ENCODE measurements at regions not wholly inside any gene's neighbourhood (a gene's known extent, or its start where the extent isn't known, plus 50 kb on each side); places are given as distances from the start of the nearest gene placed in this dataset.

DNA sequence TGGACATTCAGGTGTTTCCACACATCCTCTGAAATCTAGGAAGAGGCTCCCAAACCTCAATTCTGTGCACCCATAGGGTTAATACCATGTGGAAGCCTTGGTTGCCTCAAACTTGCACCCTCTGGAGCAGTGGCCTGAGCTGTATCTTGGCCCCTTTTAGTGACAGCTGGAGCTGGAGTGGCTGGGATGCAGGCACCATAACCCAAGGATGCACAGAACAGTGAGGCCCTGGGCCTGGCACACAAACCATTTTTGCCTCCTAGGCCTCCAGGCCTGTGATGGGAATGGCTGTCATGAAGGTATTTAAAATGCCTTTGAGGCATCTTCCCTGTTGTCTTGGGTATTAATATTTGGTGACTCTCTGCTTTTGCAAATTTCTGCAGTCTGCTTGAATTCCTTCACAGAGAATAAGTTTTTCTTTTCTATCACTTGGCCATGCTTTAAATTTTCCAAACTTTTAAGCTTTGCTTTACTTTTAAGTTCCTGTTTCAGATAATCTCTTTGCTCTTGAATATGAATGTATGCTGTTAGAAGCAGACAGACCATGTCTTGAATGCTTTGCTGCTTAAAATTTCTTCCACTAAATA lies 1594.5 kb upstream of the PCDH20 start:
- dilution Hi-C loops (cut with MboI; ENCODE audit: extremely low pct_ligation_motif_present, low sequenced_read_pairs) = no loop called here
- no peak overlapping the region for H3K4me2 ChIP-seq (ENCODE audit: insufficient read depth, low read length)
- FAIRE-seq (no peak), DNase-seq (ENCODE audit: low read depth, low spot score) (no peak)
- no peak overlapping the region for H3K9ac ChIP-seq (replicated peaks; ENCODE audit: extremely low read depth, insufficient read depth, low read length)
- no peaks in the 10 kb centered on the region for H3K27me3 ChIP-seq (ENCODE audit: control insufficient read depth in 2 of 2, insufficient read depth in 2 of 2, low read length in 2 of 2)
- H3K9me3 ChIP-seq (replicated peaks; ENCODE audit: control insufficient read depth, insufficient read depth, low read length) = peaks cover 2% of the 10 kb centered on the region
- H3K4me3 ChIP-seq (replicated peaks in 1 of 3; ENCODE audit: insufficient read depth in 1 of 3, low read depth in 1 of 3, low read length in 3 of 3) = no peak overlapping the region
- H4K20me1 ChIP-seq (replicated peaks; ENCODE audit: control insufficient read depth, extremely low read depth, insufficient read depth, low read length) = no peaks in the 10 kb centered on the region
- POLR2A ChIA-PET = no interaction called here
- TF ChIP-seq FOS (IDR thresholded peaks at IDR 0.05; ENCODE audit: borderline replicate concordance, insufficient read depth, low read length) = no peak
- no peak for TF ChIP-seq JUN (IDR thresholded peaks at IDR 0.05; ENCODE audit: borderline replicate concordance, insufficient read depth, insufficient read length, low read depth)
- TF ChIP-seq POLR2A (IDR thresholded peaks at IDR 0.05; ENCODE audit: low read depth, low read length) = no peak
- TF ChIP-seq EZH2 (IDR thresholded peaks at IDR 0.05; ENCODE audit: borderline replicate concordance, low read depth, low read length, severe bottlenecking) = no peak
- no peak for TF ChIP-seq POLR2AphosphoS5 (IDR thresholded peaks at IDR 0.05; ENCODE audit: insufficient read depth, low read depth, low read length)
- no peak for TF ChIP-seq MYC (IDR thresholded peaks at IDR 0.05; ENCODE audit: low read depth, low read length)
- no peak for TF ChIP-seq GATA2 (IDR thresholded peaks at IDR 0.05; ENCODE audit: insufficient read depth, insufficient read length, low read depth, low read length)
- TF ChIP-seq, protein P1, sequence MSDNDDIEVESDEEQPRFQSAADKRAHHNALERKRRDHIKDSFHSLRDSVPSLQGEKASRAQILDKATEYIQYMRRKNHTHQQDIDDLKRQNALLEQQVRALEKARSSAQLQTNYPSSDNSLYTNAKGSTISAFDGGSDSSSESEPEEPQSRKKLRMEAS (IDR thresholded peaks at IDR 0.05; ENCODE audit: insufficient read depth, insufficient read length) = no peak
- TF ChIP-seq, protein P2, sequence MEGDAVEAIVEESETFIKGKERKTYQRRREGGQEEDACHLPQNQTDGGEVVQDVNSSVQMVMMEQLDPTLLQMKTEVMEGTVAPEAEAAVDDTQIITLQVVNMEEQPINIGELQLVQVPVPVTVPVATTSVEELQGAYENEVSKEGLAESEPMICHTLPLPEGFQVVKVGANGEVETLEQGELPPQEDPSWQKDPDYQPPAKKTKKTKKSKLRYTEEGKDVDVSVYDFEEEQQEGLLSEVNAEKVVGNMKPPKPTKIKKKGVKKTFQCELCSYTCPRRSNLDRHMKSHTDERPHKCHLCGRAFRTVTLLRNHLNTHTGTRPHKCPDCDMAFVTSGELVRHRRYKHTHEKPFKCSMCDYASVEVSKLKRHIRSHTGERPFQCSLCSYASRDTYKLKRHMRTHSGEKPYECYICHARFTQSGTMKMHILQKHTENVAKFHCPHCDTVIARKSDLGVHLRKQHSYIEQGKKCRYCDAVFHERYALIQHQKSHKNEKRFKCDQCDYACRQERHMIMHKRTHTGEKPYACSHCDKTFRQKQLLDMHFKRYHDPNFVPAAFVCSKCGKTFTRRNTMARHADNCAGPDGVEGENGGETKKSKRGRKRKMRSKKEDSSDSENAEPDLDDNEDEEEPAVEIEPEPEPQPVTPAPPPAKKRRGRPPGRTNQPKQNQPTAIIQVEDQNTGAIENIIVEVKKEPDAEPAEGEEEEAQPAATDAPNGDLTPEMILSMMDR (IDR thresholded peaks at IDR 0.05; ENCODE audit: extremely low read depth in 1 of 2, insufficient read depth in 1 of 2, low read depth in 1 of 2, low read length in 2 of 2) = no peak
- no peaks in the 10 kb centered on the region for H3K9me1 ChIP-seq (replicated peaks; ENCODE audit: control insufficient read depth, extremely low read depth, insufficient read depth, low read length)
- no peaks in the 10 kb centered on the region for H3K79me2 ChIP-seq (ENCODE audit: control insufficient read depth, insufficient read depth, low read length)
- no TSS peak for BruUV-seq (replicated peaks)
- no peak overlapping the region for H2AFZ ChIP-seq (ENCODE audit: low read depth, low read length)
- CTCF ChIA-PET = no interaction called here
- no peak overlapping the region for H3K27ac ChIP-seq (ENCODE audit: insufficient read depth, low read depth, low read length)
- intact Hi-C loops (cut with micrococcal nuclease) = no loop called here
- H3K4me1 ChIP-seq (ENCODE audit: control insufficient read depth, extremely low read depth, insufficient read depth, low read length) = no peaks in the 10 kb centered on the region
- H3K36me3 ChIP-seq (ENCODE audit: control insufficient read depth in 2 of 2, extremely low read depth in 1 of 2, insufficient read depth in 2 of 2, low read length in 2 of 2) = no peaks in the 10 kb centered on the region

Data from endothelial cell of umbilical vein (primary cell).